GM12878 (cell line): ENCODE measurements at regions not wholly inside any gene's neighbourhood (a gene's known extent, or its start where the extent isn't known, plus 50 kb on each side); places are given as distances from the start of the nearest gene placed in this dataset.

Experiments used
- ATAC-seq: fragments of 200-7000 bp; cut with Tn5 transposase; 3 replicates; pipeline ENCODE4 v1.9.1; 2020; ENCODE audit warnings: mild to moderate bottlenecking, moderate library complexity
- BruUV-seq: library from RNA; stranded (reverse); fragments of 400-500 nt; replicated peaks from 2 replicates; lab custom pipeline; 2021; lab: Mats Ljungman, UMichigan
- CTCF ChIA-PET: fragments of 300-600 bp; sonication (Branson Sonifier 250); formaldehyde crosslinking; extraction: SDS; loops from one replicate; lab custom pipeline; 2021; ENCODE audit warnings: inconsistent platforms; lab: Yijun Ruan, JAX
- POLR2A ChIA-PET: fragments of 350-600 bp; formaldehyde crosslinking; extraction: SDS; loops from one replicate; lab custom pipeline; 2021; ENCODE audit warnings: inconsistent platforms; lab: Charles Lee
- RAD21 ChIA-PET: fragments of 300-600 bp; sonication (Branson Sonifier 250); formaldehyde crosslinking; loops from one replicate; lab custom pipeline; 2023; ENCODE audit warnings: antibody characterized with exemption; ENCODE audit not compliant: unreplicated experiment; lab: Charles Lee
- SMC1A ChIA-PET: fragments of 300-600 bp; sonication (Branson Sonifier 250); formaldehyde crosslinking; loops from one replicate; lab custom pipeline; 2023; ENCODE audit not compliant: unreplicated experiment, uncharacterized antibody; lab: Charles Lee
- DNase-seq: peaks from one replicate; pipeline ENCODE4 v3.0.0-alpha.2; 2011; ENCODE audit warnings: low read depth, low spot score
- FAIRE-seq: peaks from 3 replicates; lab custom pipeline; 2011; peaks lifted over from hg19 to GRCh38; lab: Jason Lieb, UNC
- H2AFZ ChIP-seq: 2 replicates; pipeline ENCODE4 v1.6.0; 2011; ENCODE audit warnings: low read depth, low read length, control low read depth; ENCODE audit not compliant: control insufficient read depth
- H3K27ac ChIP-seq: 2 replicates; pipeline ENCODE4 v1.5.1; 2011; ENCODE audit warnings: control low read depth; ENCODE audit not compliant: control insufficient read depth, insufficient read depth
- H3K27me3 ChIP-seq, 2 experiments: replicated peaks in 1 of 2; 2 replicates each; pipeline versions ENCODE4 v1.6.0 to v1.6.1; 2011; ENCODE audit warnings: low read length in 1 of 2; ENCODE audit not compliant: control insufficient read depth in 2 of 2, insufficient read depth in 2 of 2
- H3K36me3 ChIP-seq, 2 experiments: 2 replicates each; pipeline ENCODE4 v1.5.1; 2011; ENCODE audit warnings: low read length in 1 of 2; ENCODE audit not compliant: control insufficient read depth in 2 of 2, insufficient read depth in 2 of 2
- H3K4me1 ChIP-seq: 2 replicates; pipeline ENCODE4 v1.6.1; 2011; ENCODE audit warnings: mild to moderate bottlenecking, low read length, moderate library complexity, mixed read lengths; ENCODE audit not compliant: control insufficient read depth, insufficient read depth
- H3K4me2 ChIP-seq: 2 replicates; pipeline ENCODE4 v1.6.0; 2011; ENCODE audit warnings: control low read depth; ENCODE audit not compliant: control insufficient read depth, insufficient read depth
- H3K4me3 ChIP-seq: fragments of 200-600 bp; sonication (generic); 2 replicates; pipeline ENCODE4 v1.5.1; 2016
- H3K79me2 ChIP-seq: 2 replicates; pipeline ENCODE4 v1.6.0; 2011; ENCODE audit warnings: low read length; ENCODE audit not compliant: control insufficient read depth, insufficient read depth
- H3K9ac ChIP-seq: 2 replicates; pipeline ENCODE4 v1.8.0; 2011; ENCODE audit warnings: low read length, control low read depth, mixed read lengths; ENCODE audit not compliant: control insufficient read depth, insufficient read depth
- H3K9me3 ChIP-seq: replicated peaks from 3 replicates; pipeline ENCODE4 v1.5.1; 2011; ENCODE audit warnings: mild to moderate bottlenecking, low read length; ENCODE audit not compliant: control insufficient read depth, insufficient read depth
- H4K20me1 ChIP-seq: 2 replicates; pipeline ENCODE4 v1.6.0; 2011; ENCODE audit not compliant: control insufficient read depth, insufficient read depth
- HCFC1 ChIP-seq: fragments of 150-350 bp; IDR thresholded peaks from 2 replicates; pipeline ENCODE4 v1.6.1; 2014; ENCODE audit warnings: low read length
- RBBP5 ChIP-seq: fragments of 200-600 bp; sonication (generic); conservative IDR thresholded peaks from 2 replicates; pipeline ENCODE4 v1.6.1; 2016
- SMC3 ChIP-seq: IDR thresholded peaks from 2 replicates; pipeline ENCODE4 v1.6.1; 2011; ENCODE audit warnings: low read length, improper control_type of control experiment, borderline replicate concordance
- ZNF24 ChIP-seq: fragments of 450-650 bp; IDR thresholded peaks from 2 replicates; pipeline ENCODE4 v1.6.1; 2017; ENCODE audit warnings: antibody characterized with exemption, mild to moderate bottlenecking
- WGBS: methylation state at CpG from one replicate; pipeline ENCODE4 v1.1.6; 2016; ENCODE audit warnings: low lambda C conversion rate; ENCODE audit not compliant: insufficient replicate concordance, insufficient coverage; ENCODE audit errors: missing lambda C conversion rate; 5-methylcytosine and 5-hydroxymethylcytosine counted together
- in situ Hi-C: fragments of 300-500 bp; cut with MboI; formaldehyde crosslinking; loops from 9 replicates; pipeline ENCODE4 v1.14.3; 2018; ENCODE audit warnings: mixed read lengths
- intact Hi-C: fragments of 100-400 bp; cut with micrococcal nuclease; formaldehyde crosslinking; loops from one replicate; pipeline ENCODE4 v1.14.2; 2022; ENCODE audit not compliant: unreplicated experiment
- TF ChIP-seq, protein P1 (sequence below): IDR thresholded peaks from 2 replicates; pipeline ENCODE4 v1.6.1; 2011; ENCODE audit warnings: mild to moderate bottlenecking, low read depth, low read length, moderate library complexity; ENCODE audit not compliant: insufficient replicate concordance

DNA sequence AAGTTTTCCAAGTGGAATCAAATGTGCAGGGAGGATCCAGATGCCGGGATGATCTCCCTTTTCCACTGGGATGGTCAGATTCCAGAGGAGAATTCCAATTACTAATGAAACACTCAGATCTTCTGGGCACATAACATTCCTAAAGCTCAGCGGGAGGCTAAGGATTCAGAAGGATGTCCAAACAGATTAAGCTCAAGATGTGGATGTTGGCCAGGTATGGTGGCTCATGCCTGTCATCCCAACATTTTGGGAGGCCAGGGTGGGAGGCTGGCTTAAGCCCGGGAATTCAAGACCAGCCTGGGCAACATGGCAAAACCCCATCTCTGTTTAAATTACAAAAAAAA lies 62.0 kb upstream of the PNMA1 start:
- WGBS: 92% methylated on average over 2 of the region's 3 CpGs
- peaks cover 0 to 5% of the 10 kb centered on the region in 2 experiments; a peak in 1 of 4 replicates for H3K36me3 ChIP-seq
- H3K4me2 ChIP-seq: no peak overlapping the region
- FAIRE-seq: no peak
- SMC1A ChIA-PET: interaction anchor here (1.2 to 14.3 kb wide), 5 partner anchors 8 to 47 kb away, joined by 3 to 280 read pairs (median 8); a partner anchor contains a TSS
- no peak for DNase-seq
- no peaks in the 10 kb centered on the region for H4K20me1 ChIP-seq
- no peak overlapping the region for H3K4me3 ChIP-seq
- RAD21 ChIA-PET: interaction anchor here (1.2 to 25.9 kb wide), 2 partner anchors 16 to 48 kb away, joined by 3 to 710 read pairs; a partner anchor contains a TSS
- in situ Hi-C loops (no loop called here), intact Hi-C loops (no loop called here)
- POLR2A ChIA-PET: interaction anchor here (13.1 kb wide), 1 partner anchor 9 kb away, joined by 260 read pairs; no protein-coding TSS in a partner anchor
- ATAC-seq: no peak
- H3K79me2 ChIP-seq: peaks cover 81% of the 10 kb centered on the region
- BruUV-seq: no TSS peak
- no peak overlapping the region for H2AFZ ChIP-seq
- no peaks in the 10 kb centered on the region for H3K27me3 ChIP-seq
- peaks cover 68% of the 10 kb centered on the region for H3K4me1 ChIP-seq
- H3K9me3 ChIP-seq: no peaks in the 10 kb centered on the region
- no peak for TF ChIP-seq HCFC1
- no peak for TF ChIP-seq SMC3
- TF ChIP-seq, protein P1, sequence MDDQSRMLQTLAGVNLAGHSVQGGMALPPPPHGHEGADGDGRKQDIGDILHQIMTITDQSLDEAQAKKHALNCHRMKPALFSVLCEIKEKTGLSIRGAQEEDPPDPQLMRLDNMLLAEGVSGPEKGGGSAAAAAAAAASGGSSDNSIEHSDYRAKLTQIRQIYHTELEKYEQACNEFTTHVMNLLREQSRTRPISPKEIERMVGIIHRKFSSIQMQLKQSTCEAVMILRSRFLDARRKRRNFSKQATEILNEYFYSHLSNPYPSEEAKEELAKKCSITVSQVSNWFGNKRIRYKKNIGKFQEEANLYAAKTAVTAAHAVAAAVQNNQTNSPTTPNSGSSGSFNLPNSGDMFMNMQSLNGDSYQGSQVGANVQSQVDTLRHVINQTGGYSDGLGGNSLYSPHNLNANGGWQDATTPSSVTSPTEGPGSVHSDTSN: no peak
- no peak for TF ChIP-seq ZNF24
- no peak for TF ChIP-seq RBBP5
- no peak overlapping the region for H3K9ac ChIP-seq
- CTCF ChIA-PET: interaction anchor here (0.8 to 10.3 kb wide), 5 partner anchors 7 to 116 kb away, joined by 3 to 91 read pairs (median 5); no protein-coding TSS in a partner anchor
- H3K27ac ChIP-seq: no peak overlapping the region; the same call in 1 of the 2 replicates
